SK-N-SH treated with all-trans-retinoic acid at 6 μM for 48 hours (cell line): ENCODE measurements at regions not wholly inside any gene's neighbourhood (a gene's known extent, or its start where the extent isn't known, plus 50 kb on each side); places are given as distances from the start of the nearest gene placed in this dataset.

Source experiments
- ATAC-seq: fragments of 200-7000 bp; cut with Tn5 transposase; 3 replicates; pipeline ENCODE4 v1.9.1; 2020; ENCODE audit warnings: mild to moderate bottlenecking, moderate library complexity
- ARNTL ChIP-seq: fragments of 450-650 bp; formaldehyde crosslinking; IDR thresholded peaks from 2 replicates; pipeline ENCODE4 v1.5.0; 2020; ENCODE audit warnings: low read depth, mild to moderate bottlenecking, moderate library complexity, borderline replicate concordance
- CREB5 ChIP-seq: fragments of 250-450 bp; sonication (Bioruptor Pico); IDR thresholded peaks from 2 replicates; pipeline ENCODE4 v1.5.1; 2020; ENCODE audit warnings: low read depth, mild to moderate bottlenecking, moderate library complexity
- CSDC2 ChIP-seq: fragments of 250-450 bp; sonication (Bioruptor Pico); IDR thresholded peaks from 2 replicates; pipeline ENCODE4 v1.5.0; 2020; ENCODE audit warnings: mild to moderate bottlenecking, moderate library complexity
- CSRNP3 ChIP-seq: fragments of 250-450 bp; sonication (Bioruptor Pico); IDR thresholded peaks from 2 replicates; pipeline ENCODE4 v1.5.1; 2021; ENCODE audit warnings: mild to moderate bottlenecking, moderate library complexity
- ESRRG ChIP-seq: fragments of 250-450 bp; sonication (Bioruptor Pico); IDR thresholded peaks from 2 replicates; pipeline ENCODE4 v1.6.1; 2021; ENCODE audit warnings: mild to moderate bottlenecking
- GLIS3 ChIP-seq: fragments of 250-450 bp; sonication (Bioruptor Pico); IDR thresholded peaks from 2 replicates; pipeline ENCODE4 v1.5.0; 2020; ENCODE audit warnings: mild to moderate bottlenecking, moderate library complexity
- ISL1 ChIP-seq: fragments of 250-450 bp; sonication (Bioruptor Pico); IDR thresholded peaks from 2 replicates; pipeline ENCODE4 v2.1.2; 2022; ENCODE audit warnings: mild to moderate bottlenecking, moderate library complexity
- OSR1 ChIP-seq: fragments of 250-450 bp; sonication (Bioruptor Pico); IDR thresholded peaks from 2 replicates; pipeline ENCODE4 v1.8.0; 2022; ENCODE audit warnings: moderate library complexity, mild to moderate bottlenecking, inconsistent platforms
- PATZ1 ChIP-seq: fragments of 250-450 bp; sonication (Bioruptor Pico); IDR thresholded peaks from 2 replicates; pipeline ENCODE4 v1.8.0; 2020; ENCODE audit warnings: mild to moderate bottlenecking, moderate library complexity, borderline replicate concordance
- POU6F1 ChIP-seq: fragments of 250-450 bp; sonication (Bioruptor Pico); IDR thresholded peaks from 2 replicates; pipeline ENCODE4 v1.8.0; 2021; ENCODE audit warnings: low read depth, mild to moderate bottlenecking, moderate library complexity, borderline replicate concordance
- PPARA ChIP-seq: fragments of 250-450 bp; sonication (Bioruptor Pico); IDR thresholded peaks from 2 replicates; pipeline ENCODE4 v1.5.0; 2020; ENCODE audit warnings: mild to moderate bottlenecking, borderline replicate concordance
- RARB ChIP-seq: fragments of 250-450 bp; sonication (Bioruptor Pico); IDR thresholded peaks from 2 replicates; pipeline ENCODE4 v1.8.0; 2021; ENCODE audit warnings: mild to moderate bottlenecking, moderate library complexity
- TCF4 ChIP-seq: fragments of 250-450 bp; sonication (Bioruptor Pico); IDR thresholded peaks from 2 replicates; pipeline ENCODE4 v1.8.0; 2021; ENCODE audit warnings: mild to moderate bottlenecking, moderate library complexity, borderline replicate concordance
- TOX ChIP-seq: fragments of 250-450 bp; sonication (Bioruptor Pico); IDR thresholded peaks from 2 replicates; pipeline ENCODE4 v1.8.0; 2021; ENCODE audit warnings: mild to moderate bottlenecking, moderate library complexity, borderline replicate concordance
- TSHZ2 ChIP-seq: fragments of 250-450 bp; sonication (Bioruptor Pico); IDR thresholded peaks from 2 replicates; pipeline ENCODE4 v1.5.0; 2020; ENCODE audit warnings: mild to moderate bottlenecking, moderate library complexity
- ZC3H10 ChIP-seq: fragments of 250-450 bp; sonication (Bioruptor Pico); IDR thresholded peaks from 2 replicates; pipeline ENCODE4 v1.5.1; 2021; ENCODE audit warnings: mild to moderate bottlenecking, moderate library complexity
- ZFP30 ChIP-seq: fragments of 450-650 bp; formaldehyde crosslinking; IDR thresholded peaks from 2 replicates; pipeline ENCODE4 v1.5.0; 2022; ENCODE audit warnings: mild to moderate bottlenecking, moderate library complexity
- ZNF565 ChIP-seq: fragments of 450-650 bp; formaldehyde crosslinking; conservative IDR thresholded peaks from 2 replicates; pipeline ENCODE4 v1.5.0; 2020; ENCODE audit warnings: low read depth, mild to moderate bottlenecking, moderate library complexity
- ZNF70 ChIP-seq: fragments of 450-650 bp; formaldehyde crosslinking; IDR thresholded peaks from 2 replicates; pipeline ENCODE4 v1.5.0; 2020; ENCODE audit warnings: mild to moderate bottlenecking, moderate library complexity

GRCh38 chr7:131145770-131146169 is 181.9 kb upstream of the MKLN1 start:
- ATAC-seq, result no peak
- TF ChIP-seq GLIS3 (CRISPR knock-in tag) (no peak), RARB (CRISPR knock-in tag) (no peak), OSR1 (CRISPR knock-in tag) (no peak), PPARA (CRISPR knock-in tag) (no peak), ZFP30 (no peak)

- TF ChIP-seq ZNF70, result no peak
- TF ChIP-seq ISL1 (CRISPR knock-in tag), result no peak
- TF ChIP-seq ZC3H10 (CRISPR knock-in tag), result no peak
- TF ChIP-seq PATZ1 (CRISPR knock-in tag), result no peak
- TF ChIP-seq, all 23 proteins: peak for 0
- ATAC-seq, result no peak
Observed at GRCh38 chr7:131147604-131148003, 180.1 kb upstream of the MKLN1 start.

- no peak for ATAC-seq
- TF ChIP-seq POU6F1 (CRISPR knock-in tag), result no peak
- no peak for TF ChIP-seq RARB (CRISPR knock-in tag)
- no peak for TF ChIP-seq ZFP30
- TF ChIP-seq PATZ1 (CRISPR knock-in tag), result no peak
- TF ChIP-seq ISL1 (CRISPR knock-in tag), result no peak
- TF ChIP-seq CREB5 (CRISPR knock-in tag), result no peak
- TF ChIP-seq ESRRG (CRISPR knock-in tag), result no peak
- TF ChIP-seq ARNTL (CRISPR knock-in tag), result no peak
- no peak for TF ChIP-seq TCF4
- no peak for TF ChIP-seq TOX
- TF ChIP-seq OSR1 (CRISPR knock-in tag), result no peak
- TF ChIP-seq TSHZ2 (CRISPR knock-in tag), result no peak
- no peak for TF ChIP-seq PPARA (CRISPR knock-in tag)
- TF ChIP-seq CSDC2 (CRISPR knock-in tag), result no peak
- TF ChIP-seq ZNF565 (CRISPR knock-in tag), result no peak
- TF ChIP-seq GLIS3 (CRISPR knock-in tag), result no peak
- no peak for TF ChIP-seq CSRNP3 (CRISPR knock-in tag)
- TF ChIP-seq ZC3H10 (CRISPR knock-in tag), result no peak
Observed at GRCh38 chr7:131148258-131148657, 179.4 kb upstream of the MKLN1 start.
